ENCODE measurements at regions not wholly inside any gene's neighbourhood (a gene's known extent, or its start where the extent isn't known, plus 50 kb on each side); places are given as distances from the start of the nearest gene placed in this dataset.

DNA sequence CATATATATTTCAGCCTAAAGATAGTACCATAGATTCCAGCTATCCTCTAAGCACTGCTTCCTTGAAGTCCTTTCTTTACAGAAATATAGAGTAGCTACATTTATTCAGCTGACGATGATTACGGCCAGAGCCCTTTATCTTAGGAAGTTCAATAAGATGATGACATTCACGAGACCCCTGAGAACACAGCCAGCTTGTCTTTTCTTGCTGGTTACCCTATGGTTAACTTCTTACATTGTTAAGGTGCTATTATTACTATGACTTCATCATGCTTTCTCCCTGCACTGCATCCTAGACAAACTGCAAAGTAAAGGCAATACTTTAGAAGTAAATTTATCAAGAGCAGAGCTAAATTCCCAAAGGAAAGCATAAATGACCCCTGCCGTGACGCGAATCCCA, 214.4 kb upstream of the LRFN5 start:
- no peak overlapping the region for H3K4me3 ChIP-seq (replicated peaks in 1 of 2; ENCODE audit: low read depth in 2 of 2, low read length in 2 of 2)
- no peak for DNase-seq (ENCODE audit: low read depth in 2 of 2)
- TF ChIP-seq, protein P1, sequence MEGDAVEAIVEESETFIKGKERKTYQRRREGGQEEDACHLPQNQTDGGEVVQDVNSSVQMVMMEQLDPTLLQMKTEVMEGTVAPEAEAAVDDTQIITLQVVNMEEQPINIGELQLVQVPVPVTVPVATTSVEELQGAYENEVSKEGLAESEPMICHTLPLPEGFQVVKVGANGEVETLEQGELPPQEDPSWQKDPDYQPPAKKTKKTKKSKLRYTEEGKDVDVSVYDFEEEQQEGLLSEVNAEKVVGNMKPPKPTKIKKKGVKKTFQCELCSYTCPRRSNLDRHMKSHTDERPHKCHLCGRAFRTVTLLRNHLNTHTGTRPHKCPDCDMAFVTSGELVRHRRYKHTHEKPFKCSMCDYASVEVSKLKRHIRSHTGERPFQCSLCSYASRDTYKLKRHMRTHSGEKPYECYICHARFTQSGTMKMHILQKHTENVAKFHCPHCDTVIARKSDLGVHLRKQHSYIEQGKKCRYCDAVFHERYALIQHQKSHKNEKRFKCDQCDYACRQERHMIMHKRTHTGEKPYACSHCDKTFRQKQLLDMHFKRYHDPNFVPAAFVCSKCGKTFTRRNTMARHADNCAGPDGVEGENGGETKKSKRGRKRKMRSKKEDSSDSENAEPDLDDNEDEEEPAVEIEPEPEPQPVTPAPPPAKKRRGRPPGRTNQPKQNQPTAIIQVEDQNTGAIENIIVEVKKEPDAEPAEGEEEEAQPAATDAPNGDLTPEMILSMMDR (IDR thresholded peaks at IDR 0.05; ENCODE audit: low read depth, low read length) = no peak

DNA sequence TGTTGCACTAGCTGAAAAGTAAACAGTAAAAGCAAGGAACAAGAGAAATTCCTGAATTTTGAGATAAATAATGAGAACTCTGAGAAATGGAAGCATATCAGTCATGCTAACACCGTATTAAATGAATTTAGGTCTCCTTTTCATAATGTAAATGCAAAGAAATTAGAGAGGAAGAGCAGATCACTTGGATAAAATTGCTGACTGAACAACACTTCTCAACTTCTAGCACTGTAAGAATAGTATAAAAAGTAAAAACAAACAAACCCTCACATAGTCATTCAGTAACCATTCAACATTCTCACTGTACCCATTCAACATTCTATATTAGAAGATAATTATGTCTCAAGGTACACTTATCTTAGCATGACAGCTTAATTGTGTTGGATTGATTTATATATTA, 217.3 kb upstream of the LRFN5 start:
- DNase-seq (ENCODE audit: low read depth in 2 of 2) = no peak
- H3K4me3 ChIP-seq (replicated peaks in 1 of 2; ENCODE audit: low read depth in 2 of 2, low read length in 2 of 2) = no peak overlapping the region
- TF ChIP-seq, protein P1 (IDR thresholded peaks at IDR 0.05; ENCODE audit: low read depth, low read length) = no peak

DNA sequence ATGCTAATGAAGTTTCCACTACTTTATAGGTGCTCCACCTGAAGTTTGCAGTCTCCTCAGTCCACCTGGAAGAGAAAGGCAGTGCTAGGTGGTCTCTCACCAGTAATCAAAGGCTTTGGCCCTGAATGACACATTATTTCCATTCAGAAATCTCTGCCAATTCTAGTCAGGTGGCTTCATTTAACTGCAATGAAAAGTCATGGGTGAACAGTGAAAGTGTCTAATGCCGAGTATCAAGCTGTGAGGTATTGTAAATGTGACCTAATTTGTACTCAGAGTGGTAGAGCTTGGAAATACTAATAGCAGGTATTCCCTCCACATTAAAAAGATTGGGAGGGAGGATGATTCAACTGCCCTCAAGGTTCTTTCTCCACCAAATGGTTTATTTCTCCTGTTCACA, 220.9 kb upstream of the LRFN5 start:
- TF ChIP-seq, protein P1 (IDR thresholded peaks at IDR 0.05; ENCODE audit: low read depth, low read length) = no peak
- DNase-seq (ENCODE audit: low read depth in 2 of 2) = no peak
- no peak overlapping the region for H3K4me3 ChIP-seq (replicated peaks in 1 of 2; ENCODE audit: low read depth in 2 of 2, low read length in 2 of 2)

DNA sequence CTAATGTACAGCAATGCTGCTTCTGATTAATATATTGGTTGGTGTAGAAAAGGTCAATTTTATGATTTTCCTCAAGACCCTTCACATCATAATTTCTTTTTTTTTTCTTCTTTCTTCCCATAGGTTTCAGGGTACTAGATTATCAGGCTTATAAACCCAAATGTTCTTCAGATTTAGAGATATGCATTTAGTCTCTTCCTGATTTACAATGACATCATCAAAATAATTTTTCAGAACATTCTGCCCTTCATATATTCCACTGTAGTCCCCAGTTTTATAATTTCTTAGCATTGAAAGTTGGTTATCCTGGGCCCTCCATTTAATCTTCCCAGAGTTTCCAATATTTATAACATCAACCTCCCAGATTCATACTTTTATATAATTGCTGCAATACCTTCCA, 226.7 kb upstream of the LRFN5 start:
- TF ChIP-seq, protein P1 (IDR thresholded peaks at IDR 0.05; ENCODE audit: low read depth, low read length) = no peak
- H3K4me3 ChIP-seq (replicated peaks in 1 of 2; ENCODE audit: low read depth in 2 of 2, low read length in 2 of 2) = no peak overlapping the region

DNA sequence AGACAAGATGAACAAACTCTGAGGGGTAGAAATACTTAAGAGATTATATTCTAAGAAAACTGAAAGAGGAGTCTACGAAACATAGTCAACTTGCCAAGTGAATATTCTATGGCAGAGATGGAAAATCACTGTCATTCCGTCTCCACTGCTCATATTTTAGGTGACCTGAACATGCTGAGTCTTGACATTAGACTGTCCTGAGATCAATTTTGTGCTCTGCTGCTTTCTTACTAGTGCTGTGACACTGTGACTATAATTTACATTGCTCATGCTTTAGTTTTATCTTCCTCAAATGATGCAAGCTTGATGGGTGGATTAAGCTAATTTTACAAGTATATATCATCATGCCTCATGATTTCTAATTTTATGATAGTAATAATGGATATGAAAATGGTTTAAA, 228.2 kb upstream of the LRFN5 start:
- H3K4me3 ChIP-seq (replicated peaks in 1 of 2; ENCODE audit: low read depth in 2 of 2, low read length in 2 of 2) = no peak overlapping the region
- TF ChIP-seq, protein P1 (IDR thresholded peaks at IDR 0.05; ENCODE audit: low read depth, low read length) = no peak
- no peak for DNase-seq (ENCODE audit: low read depth in 2 of 2)

More for the DNA sequence above, 226.7 kb upstream of the LRFN5 start:
- DNase-seq (ENCODE audit: low read depth in 2 of 2) = no peak

DNA sequence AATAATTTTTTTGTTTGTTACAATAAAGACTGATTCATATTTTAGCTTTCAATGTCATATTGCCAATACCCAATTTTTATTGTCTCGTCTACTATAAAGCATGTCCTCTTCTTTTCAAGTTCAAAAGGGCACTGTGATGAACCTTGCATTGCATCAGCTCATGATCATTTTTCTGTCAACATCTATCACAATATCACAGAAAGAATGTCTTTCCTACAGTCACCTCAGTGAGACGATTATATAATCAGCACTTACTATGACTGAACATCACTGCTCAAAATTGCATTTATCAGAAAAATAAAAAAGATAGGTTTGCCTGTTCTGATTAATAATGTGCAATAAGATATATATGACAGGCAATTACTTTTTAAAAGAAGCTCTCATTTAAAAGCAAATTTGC, 228.7 kb upstream of the LRFN5 start:
- H3K4me3 ChIP-seq (replicated peaks in 1 of 2; ENCODE audit: low read depth in 2 of 2, low read length in 2 of 2) = no peak overlapping the region
- TF ChIP-seq, protein P1 (IDR thresholded peaks at IDR 0.05; ENCODE audit: low read depth, low read length) = no peak
- DNase-seq (ENCODE audit: low read depth in 2 of 2) = no peak

DNA sequence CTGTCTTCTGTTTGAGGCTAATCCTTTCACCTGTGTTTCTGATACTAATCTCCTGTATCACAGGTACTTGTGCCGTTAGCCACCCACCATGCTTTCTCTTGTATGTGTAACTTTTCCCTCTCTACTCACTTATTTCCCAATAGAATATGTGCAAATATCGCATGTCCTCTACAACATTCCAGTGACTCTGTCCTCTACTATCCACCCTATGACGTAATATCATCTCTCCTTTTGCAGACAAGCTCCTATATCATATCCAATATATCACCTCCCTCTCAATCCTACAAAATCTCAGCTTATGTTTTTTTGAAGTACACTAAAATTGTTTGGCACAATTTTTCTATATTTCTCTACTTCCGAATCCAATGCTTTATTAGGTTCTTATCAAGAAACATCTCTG, 232.6 kb upstream of the LRFN5 start:
- DNase-seq (ENCODE audit: low read depth in 2 of 2) = no peak
- TF ChIP-seq, protein P1 (IDR thresholded peaks at IDR 0.05; ENCODE audit: low read depth, low read length) = no peak
- no peak overlapping the region for H3K4me3 ChIP-seq (replicated peaks in 1 of 2; ENCODE audit: low read depth in 2 of 2, low read length in 2 of 2)

Data from cardiac fibroblast (primary cell).